ENCODE measurements at regions not wholly inside any gene's neighbourhood (a gene's known extent, or its start where the extent isn't known, plus 50 kb on each side); places are given as distances from the start of the nearest gene placed in this dataset.

- TF ChIP-seq CTCF (IDR thresholded peaks at IDR 0.05 in 2 of 3, conservative IDR thresholded peaks at IDR 0.05 in 1 of 3; ENCODE audit: borderline replicate concordance in 1 of 3, insufficient read depth in 1 of 3, low read depth in 2 of 3, low read length in 2 of 3): no peak
- no peak for TF ChIP-seq TCF7L2 (IDR thresholded peaks at IDR 0.05; ENCODE audit: borderline replicate concordance, extremely low read depth, insufficient read depth, insufficient read length)
- no peak for TF ChIP-seq EZH2 (IDR thresholded peaks at IDR 0.05)
- TF ChIP-seq POLR2AphosphoS5 (IDR thresholded peaks at IDR 0.05; ENCODE audit: low read depth, low read length): no peak
- no peak for TF ChIP-seq SP1 (IDR thresholded peaks at IDR 0.05; ENCODE audit: low read depth)
- TF ChIP-seq YY1 (IDR thresholded peaks at IDR 0.05; ENCODE audit: extremely low read depth, insufficient replicate concordance, low read depth, low read length): no peak
Observed at GRCh38 chr12:60819794-60820193, 1224.0 kb downstream of the SLC16A7 start.
